ENCODE measurements at regions not wholly inside any gene's neighbourhood (a gene's known extent, or its start where the extent isn't known, plus 50 kb on each side); places are given as distances from the start of the nearest gene placed in this dataset.
"Not testable (repeated sequence)": the region's sequence is repeated elsewhere in the genome, so short reads cannot be mapped to it uniquely, and the experiment has no call there.

DNA sequence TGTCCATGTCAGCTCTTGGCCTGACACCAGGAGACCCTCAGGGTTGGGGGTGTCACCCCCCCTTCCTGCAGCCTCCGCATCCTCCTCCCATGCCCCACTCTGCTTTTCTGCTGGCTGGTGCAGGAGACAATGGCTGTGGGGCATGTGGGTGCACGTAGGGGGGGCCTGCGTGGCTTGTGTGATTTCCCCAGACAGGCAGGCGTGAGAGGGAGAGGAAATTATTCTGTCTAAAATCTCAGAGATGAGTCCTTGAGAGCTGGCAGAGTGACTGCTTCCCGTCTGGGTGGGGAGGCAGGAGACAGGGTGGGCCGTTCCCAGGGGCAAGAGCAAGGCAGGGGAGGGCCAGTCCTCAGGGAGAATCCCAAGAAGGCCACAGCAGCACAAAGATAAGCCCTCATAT lies 173.2 kb downstream of the TRIM43 start:
- H2BK5ac ChIP-seq (ENCODE audit: low read depth, low read length, poor library complexity, severe bottlenecking); H3K9me3 ChIP-seq (ENCODE audit: control insufficient read depth, insufficient read depth, low read length); H3K9ac ChIP-seq (ENCODE audit: low read depth, low read length); H3K4me2 ChIP-seq (ENCODE audit: low read depth, low read length); H3K14ac ChIP-seq (replicated peaks; ENCODE audit: low read depth, low read length); BruUV-seq (replicated peaks); H2AFZ ChIP-seq (replicated peaks; ENCODE audit: low read length, poor library complexity); H3K4me3 ChIP-seq (ENCODE audit: insufficient read depth, low read depth, low read length); POLR2A ChIA-PET (ENCODE audit: unreplicated experiment); H4K8ac ChIP-seq (ENCODE audit: low read depth in 2 of 2, low read length in 2 of 2); ATAC-seq (ENCODE audit: low read depth); H2AK9ac ChIP-seq (replicated peaks; ENCODE audit: low read depth, low read length, poor library complexity); H3K9me1 ChIP-seq (ENCODE audit: insufficient read depth, low read length); H3K4me1 ChIP-seq (ENCODE audit: control insufficient read depth, insufficient read depth, low read length); H2BK120ac ChIP-seq (ENCODE audit: low read depth, low read length); intact Hi-C loops (cut with micrococcal nuclease); H3K27ac ChIP-seq (ENCODE audit: insufficient read depth, low read length); H3K79me1 ChIP-seq (ENCODE audit: low read depth in 1 of 2, low read length in 2 of 2); H4K5ac ChIP-seq (ENCODE audit: low read depth, low read length); H3K36me3 ChIP-seq (ENCODE audit: control insufficient read depth, insufficient read depth, low read length); H3K23ac ChIP-seq (ENCODE audit: low read depth, low read length); H4K91ac ChIP-seq (ENCODE audit: insufficient read depth, low read depth, low read length); H2AK5ac ChIP-seq (ENCODE audit: low read depth, low read length); H3K18ac ChIP-seq (ENCODE audit: low read depth, low read length); H4K20me1 ChIP-seq (ENCODE audit: insufficient read depth, low read length); H3K56ac ChIP-seq (ENCODE audit: extremely low read depth, insufficient read depth, low read length); DNase-seq; H3K27me3 ChIP-seq (ENCODE audit: control insufficient read depth, insufficient read depth, low read length); dilution Hi-C loops (cut with HindIII; ENCODE audit: low sequenced_read_pairs, unreplicated experiment); H2BK20ac ChIP-seq (ENCODE audit: low read depth, low read length); H3K4ac ChIP-seq (ENCODE audit: low read depth, low read length); H2BK15ac ChIP-seq (ENCODE audit: low read depth, low read length); in situ Hi-C loops (cut with MboI; ENCODE audit: low sequenced_read_pairs); CTCF ChIA-PET: not testable (repeated sequence)
- WGBS, 2 experiments (ENCODE audit: extremely low coverage in 2 of 2, insufficient read length in 1 of 2) = no CpG with 5 or more reads among the region's 6 CpGs

DNA sequence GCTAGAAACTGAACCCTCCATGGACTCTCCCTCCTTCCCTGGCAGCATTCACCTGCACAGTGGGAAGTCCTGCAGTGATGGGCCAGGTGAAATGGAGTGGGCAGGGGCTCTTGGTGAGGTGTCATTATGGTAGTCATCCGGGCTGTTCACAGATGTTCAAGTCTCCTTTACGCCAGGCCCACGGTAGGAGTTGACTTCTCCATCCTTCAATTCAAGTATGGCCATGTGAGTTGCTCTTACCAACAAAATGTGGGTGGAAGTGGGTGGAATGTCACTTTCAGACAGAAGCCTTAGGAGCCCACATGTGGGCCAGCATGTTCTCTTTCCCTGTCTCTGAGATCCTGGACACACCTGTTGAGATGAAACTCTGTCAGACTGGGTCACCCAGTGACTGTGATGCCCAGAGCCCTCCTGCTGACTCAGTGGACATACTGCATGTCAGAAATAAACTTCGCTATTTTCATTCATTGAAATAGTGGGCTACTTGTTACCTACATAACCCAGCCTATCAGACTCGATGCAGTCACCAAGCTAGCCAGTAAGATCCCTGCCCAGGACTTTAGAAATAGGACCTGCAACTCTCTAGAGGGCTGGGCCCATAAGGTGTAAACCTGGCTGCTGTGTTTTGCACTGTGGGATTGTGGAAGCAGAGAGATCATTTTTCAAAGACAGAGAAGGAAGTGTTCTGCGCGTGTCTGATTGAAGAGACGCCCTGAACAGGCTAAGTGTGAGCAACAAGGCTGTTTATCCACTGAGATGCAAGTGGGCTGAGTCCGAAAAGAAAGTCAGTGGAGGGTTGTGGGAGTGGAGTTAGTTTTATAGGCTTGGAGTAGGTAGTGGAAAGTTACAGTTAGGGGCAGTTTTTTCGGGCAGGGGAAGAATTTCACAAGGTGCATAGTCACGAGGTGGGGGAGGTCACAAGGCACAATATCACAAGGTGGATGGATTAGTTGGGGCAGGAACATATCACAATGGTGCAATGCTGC lies 174.4 kb downstream of the TRIM43 start:
- H2BK5ac ChIP-seq (ENCODE audit: low read depth, low read length, poor library complexity, severe bottlenecking); H3K23ac ChIP-seq (ENCODE audit: low read depth, low read length); H2AK9ac ChIP-seq (replicated peaks; ENCODE audit: low read depth, low read length, poor library complexity); H4K20me1 ChIP-seq (ENCODE audit: insufficient read depth, low read length); H4K8ac ChIP-seq (ENCODE audit: low read depth in 2 of 2, low read length in 2 of 2); H3K18ac ChIP-seq (ENCODE audit: low read depth, low read length); dilution Hi-C loops (cut with HindIII; ENCODE audit: low sequenced_read_pairs, unreplicated experiment); DNase-seq; H3K4me3 ChIP-seq (ENCODE audit: insufficient read depth, low read depth, low read length); H3K9me3 ChIP-seq (ENCODE audit: control insufficient read depth, insufficient read depth, low read length); POLR2A ChIA-PET (ENCODE audit: unreplicated experiment); H3K4me2 ChIP-seq (ENCODE audit: low read depth, low read length); CTCF ChIA-PET; H3K4me1 ChIP-seq (ENCODE audit: control insufficient read depth, insufficient read depth, low read length); H3K36me3 ChIP-seq (ENCODE audit: control insufficient read depth, insufficient read depth, low read length); H3K9ac ChIP-seq (ENCODE audit: low read depth, low read length); BruUV-seq (replicated peaks); H3K56ac ChIP-seq (ENCODE audit: extremely low read depth, insufficient read depth, low read length); ATAC-seq (ENCODE audit: low read depth); H2BK15ac ChIP-seq (ENCODE audit: low read depth, low read length); H2BK120ac ChIP-seq (ENCODE audit: low read depth, low read length); H3K79me1 ChIP-seq (ENCODE audit: low read depth in 1 of 2, low read length in 2 of 2); intact Hi-C loops (cut with micrococcal nuclease); H2BK20ac ChIP-seq (ENCODE audit: low read depth, low read length); H2AK5ac ChIP-seq (ENCODE audit: low read depth, low read length); H2AFZ ChIP-seq (replicated peaks; ENCODE audit: low read length, poor library complexity); H3K27ac ChIP-seq (ENCODE audit: insufficient read depth, low read length); H4K91ac ChIP-seq (ENCODE audit: insufficient read depth, low read depth, low read length); H3K27me3 ChIP-seq (ENCODE audit: control insufficient read depth, insufficient read depth, low read length); H3K14ac ChIP-seq (replicated peaks; ENCODE audit: low read depth, low read length); in situ Hi-C loops (cut with MboI; ENCODE audit: low sequenced_read_pairs); H4K5ac ChIP-seq (ENCODE audit: low read depth, low read length); H3K4ac ChIP-seq (ENCODE audit: low read depth, low read length); H3K9me1 ChIP-seq (ENCODE audit: insufficient read depth, low read length): not testable (repeated sequence)
- no CpG with 5 or more reads among the region's 11 CpGs for WGBS, 2 experiments (ENCODE audit: extremely low coverage in 2 of 2, insufficient read length in 1 of 2)
